ENCODE measurements at regions not wholly inside any gene's neighbourhood (a gene's known extent, or its start where the extent isn't known, plus 50 kb on each side); places are given as distances from the start of the nearest gene placed in this dataset.

DNA sequence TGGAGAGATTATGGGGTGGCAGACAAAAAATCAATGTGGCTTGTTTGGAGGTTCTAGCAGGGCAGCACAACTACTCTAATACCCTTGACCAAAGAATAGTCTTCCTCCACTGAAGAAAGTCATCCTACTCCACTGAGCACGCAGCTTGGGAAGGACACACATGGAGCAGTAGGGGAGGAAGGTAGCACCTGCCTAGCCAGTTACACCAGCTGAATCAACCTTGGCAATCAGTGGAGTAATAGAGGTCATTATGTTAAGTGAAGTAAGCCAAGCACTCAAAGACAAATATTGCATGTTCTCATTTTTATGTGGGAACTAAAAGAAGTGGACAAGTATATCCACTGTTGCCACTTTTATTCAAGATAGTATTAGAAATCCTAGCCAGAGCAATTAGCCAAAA lies 555.8 kb upstream of the ALCAM start:
- DNase-seq = no peak

GRCh38 chr3:104816008-104816407 lies 550.7 kb upstream of the ALCAM start:
- DNase-seq = no peak

- DNase-seq = no peak
These were observed 550.0 kb upstream of the ALCAM start for GRCh38 chr3:104816716-104817115.

DNA sequence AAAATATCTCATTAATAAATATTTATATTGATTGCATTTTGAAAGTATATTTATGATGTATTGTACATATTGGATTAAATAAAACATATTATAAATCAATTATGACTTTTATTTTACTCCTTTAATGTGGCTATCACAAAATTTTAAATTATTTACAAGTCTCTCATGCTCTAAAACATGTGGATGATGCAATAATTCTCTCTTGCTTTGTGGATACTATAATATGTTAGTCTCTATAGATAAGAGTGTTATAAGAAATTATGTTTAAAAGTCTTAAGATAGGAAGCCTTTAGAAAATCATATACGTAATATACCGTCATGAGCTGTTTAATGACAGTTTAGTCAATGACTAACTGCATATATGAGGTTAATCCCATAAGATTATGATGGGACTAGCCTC lies 547.4 kb upstream of the ALCAM start:
- no peak for DNase-seq

DNA sequence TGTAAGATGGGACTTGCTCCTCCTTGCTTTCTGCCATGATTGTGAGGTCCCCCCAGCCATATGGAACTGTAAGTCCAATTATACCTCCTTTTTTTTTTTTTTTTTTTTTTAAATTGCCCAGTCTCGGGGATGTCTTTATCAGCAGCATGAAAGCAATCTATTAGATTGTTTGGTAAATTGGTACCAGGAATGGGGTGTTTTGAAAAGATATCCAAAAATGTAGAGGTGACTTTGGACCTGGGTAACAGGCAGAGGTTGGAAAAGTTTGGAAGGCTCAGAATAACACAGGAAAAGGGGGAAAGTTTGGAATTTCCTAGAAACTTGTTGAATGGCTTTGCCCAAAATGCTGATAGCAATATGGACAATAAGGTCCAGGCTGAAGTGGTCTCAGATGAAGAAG lies 545.8 kb upstream of the ALCAM start:
- DNase-seq = no peak

DNA sequence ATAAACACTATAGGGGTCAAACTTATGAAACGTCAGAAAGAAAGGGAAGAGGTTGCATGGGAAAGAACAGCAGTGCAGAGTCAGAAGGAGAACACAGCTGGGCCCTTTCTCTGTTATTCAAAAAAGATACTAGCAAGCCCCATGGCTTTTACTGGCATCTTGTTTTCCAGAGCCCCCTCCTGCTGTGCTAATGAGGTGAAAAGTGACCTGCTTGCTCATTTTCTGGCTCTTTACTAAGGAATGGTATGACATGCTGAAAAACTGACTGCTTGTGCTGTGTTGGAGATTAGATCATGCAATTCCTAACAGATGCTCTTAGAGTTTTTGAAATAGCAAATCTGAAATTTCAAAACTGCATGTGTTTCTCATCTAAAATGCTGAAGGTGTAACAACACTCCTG lies 541.6 kb upstream of the ALCAM start:
- DNase-seq = no peak

DNA sequence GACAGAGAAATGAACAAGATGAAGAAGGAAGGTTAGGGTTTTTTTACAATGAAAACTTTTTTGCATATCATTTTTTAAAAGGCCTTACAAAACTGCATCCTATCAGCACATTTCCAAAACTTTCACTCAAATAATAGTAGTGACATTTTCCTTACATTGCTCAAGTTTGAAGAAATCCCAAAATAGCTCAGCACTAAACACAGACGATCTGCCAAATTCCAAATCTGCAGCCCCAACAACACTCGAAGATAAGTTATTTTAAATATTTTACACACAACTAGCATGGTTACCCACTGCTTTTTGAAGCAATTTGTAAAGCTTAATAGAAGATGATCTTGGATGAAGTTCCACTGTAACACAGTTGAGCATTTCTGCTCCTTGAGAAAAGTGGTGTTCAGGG lies 535.6 kb upstream of the ALCAM start:
- DNase-seq = no peak

- DNase-seq = no peak
These were observed 534.2 kb upstream of the ALCAM start for GRCh38 chr3:104832530-104832929.

GRCh38 chr3:104835376-104835775 lies 531.3 kb upstream of the ALCAM start:
- DNase-seq = no peak

DNA sequence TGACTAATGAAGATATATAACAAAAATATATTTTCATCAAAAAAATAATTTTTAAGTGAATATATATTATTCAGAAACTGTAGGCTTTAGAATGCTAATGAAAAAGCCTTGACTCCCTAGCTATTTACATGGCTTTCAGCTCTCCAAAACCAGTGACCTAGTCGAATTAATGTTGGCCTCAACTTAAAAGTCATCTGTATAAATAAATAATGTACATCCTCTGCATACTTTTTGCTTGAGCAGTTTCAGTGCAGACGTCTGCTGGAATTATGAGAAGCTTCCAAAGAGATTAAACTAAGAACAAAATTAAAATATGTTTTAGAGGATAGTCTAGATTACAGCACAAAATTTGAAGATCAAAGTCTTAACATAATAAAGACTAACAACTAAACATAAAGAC lies 520.4 kb upstream of the ALCAM start:
- DNase-seq = no peak

DNA sequence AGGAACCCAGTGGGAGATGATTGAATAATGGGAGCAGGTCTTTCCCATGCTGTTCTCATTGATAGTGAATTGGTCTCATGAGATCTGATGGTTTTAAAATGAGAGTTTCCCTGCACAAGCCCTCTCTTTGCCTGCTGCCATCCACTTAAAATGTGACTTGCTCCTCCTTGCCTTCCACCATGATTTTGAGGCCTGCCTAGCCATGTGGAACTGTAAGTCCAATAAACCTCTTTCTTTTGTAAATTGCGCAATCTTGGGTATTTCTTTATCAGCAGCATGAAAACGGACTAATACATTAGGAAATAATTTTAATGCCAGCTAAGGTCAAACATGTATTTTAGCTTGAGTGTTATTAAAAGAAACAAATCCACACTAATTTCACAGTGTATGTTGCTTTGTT lies 517.6 kb upstream of the ALCAM start:
- no peak for DNase-seq

- DNase-seq = no peak
These were observed 512.2 kb upstream of the ALCAM start for GRCh38 chr3:104854468-104854867.

DNA sequence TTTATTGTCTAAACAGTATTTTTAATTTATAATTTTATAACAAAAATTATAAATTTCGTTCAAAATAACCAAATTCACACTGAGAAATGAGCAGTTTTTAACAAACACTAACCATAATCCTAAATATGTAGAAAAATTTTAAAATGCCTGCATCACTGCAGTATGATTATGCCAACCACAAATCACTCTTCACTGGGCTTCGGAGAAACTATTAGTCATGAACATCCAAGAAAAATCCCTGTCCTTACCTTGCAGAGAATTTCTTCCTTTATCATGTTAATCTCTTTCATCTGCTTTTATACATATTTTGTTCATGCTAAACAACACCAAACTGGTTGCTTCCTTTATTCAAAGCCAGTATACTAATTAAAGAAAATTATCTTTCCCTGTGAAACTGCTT lies 511.0 kb upstream of the ALCAM start:
- DNase-seq = no peak

GRCh38 chr3:104856741-104857140 lies 510.0 kb upstream of the ALCAM start:
- DNase-seq = no peak

DNA sequence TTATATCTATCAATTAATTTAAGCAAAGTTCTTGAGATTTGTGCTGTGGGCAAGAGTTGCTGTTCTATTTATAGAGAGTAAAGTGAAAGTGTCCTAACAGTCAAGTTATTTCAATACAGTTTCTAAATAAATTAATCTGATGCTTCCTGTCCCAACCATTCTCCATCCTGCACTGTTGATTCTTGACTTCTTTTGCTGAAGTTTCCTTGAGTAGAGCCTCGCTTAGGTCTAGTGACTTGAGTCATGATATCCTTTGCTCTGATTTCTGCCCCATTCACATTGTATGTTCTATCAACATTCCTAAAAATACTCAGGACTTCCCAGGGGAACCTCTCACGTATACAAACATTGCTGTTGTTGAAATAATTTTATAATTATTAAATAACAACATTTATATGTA lies 498.4 kb upstream of the ALCAM start:
- DNase-seq = no peak

- no peak for DNase-seq
These were observed 496.4 kb upstream of the ALCAM start for GRCh38 chr3:104870276-104870675.

- no peak for DNase-seq
These were observed 493.4 kb upstream of the ALCAM start for GRCh38 chr3:104873331-104873730.

- no peak for DNase-seq
These were observed 488.3 kb upstream of the ALCAM start for GRCh38 chr3:104878395-104878794.

DNA sequence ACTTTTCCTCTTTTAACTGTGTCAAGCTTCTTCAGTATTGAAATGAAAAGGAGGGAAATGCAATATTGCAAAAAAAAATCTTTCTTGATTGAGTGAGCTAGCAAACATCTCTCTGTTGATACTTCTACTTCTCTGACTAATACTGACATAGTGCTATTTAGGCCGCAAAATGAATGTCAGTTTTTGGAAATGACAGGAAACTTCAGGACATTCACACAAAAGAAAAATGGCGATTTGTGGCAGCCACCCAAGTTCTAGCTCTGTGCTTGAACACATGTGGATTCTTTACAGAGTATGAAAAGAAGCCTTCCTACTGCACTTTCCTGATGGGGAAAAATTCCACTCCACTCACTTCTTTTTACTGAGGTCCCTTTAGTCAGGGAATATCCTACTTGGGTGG lies 486.8 kb upstream of the ALCAM start:
- no peak for DNase-seq

GRCh38 chr3:104885214-104885814 lies 481.4 kb upstream of the ALCAM start:
- no peak for DNase-seq

DNA sequence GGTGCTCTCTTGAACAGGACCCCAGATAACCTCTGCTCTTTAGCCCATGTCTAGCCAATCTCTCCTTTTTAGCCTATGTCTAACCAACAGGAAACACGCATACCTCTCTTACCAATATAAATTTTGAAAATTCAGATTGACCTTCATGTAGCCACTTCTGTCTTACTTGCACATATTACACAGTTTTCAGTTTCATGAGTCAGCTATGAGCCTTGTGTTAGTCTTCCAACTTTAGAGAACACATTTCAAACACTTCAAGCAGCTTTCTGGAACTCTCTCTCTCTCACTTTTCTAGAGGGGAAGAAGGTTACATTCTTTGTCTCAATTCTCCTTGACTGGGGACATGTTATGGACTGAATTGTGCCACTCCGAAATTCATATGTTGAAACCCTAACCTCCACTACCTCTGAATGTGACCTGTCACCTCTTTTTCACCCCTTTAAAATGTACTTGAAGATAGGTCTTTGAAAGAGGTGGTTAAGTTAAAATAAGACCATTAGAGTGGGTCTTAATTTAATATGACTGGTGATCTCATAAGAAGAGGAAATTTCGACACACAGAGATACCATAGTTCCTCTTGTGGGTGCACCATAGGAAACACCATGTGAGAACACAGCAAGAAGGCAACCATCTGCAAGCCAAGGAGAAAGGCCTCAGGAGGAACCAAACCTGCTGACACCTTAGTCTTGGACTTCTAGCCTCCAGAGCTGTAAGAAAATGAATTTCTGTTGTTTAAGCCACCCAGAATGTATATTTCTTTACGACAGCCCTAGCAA lies 480.3 kb upstream of the ALCAM start:
- no peak for DNase-seq

GRCh38 chr3:104887069-104887468 lies 479.6 kb upstream of the ALCAM start:
- no peak for DNase-seq

- no peak for DNase-seq
These were observed 479.1 kb upstream of the ALCAM start for GRCh38 chr3:104887619-104888018.

GRCh38 chr3:104892044-104892443 lies 474.7 kb upstream of the ALCAM start:
- no peak for DNase-seq

GRCh38 chr3:104896624-104897023 lies 470.1 kb upstream of the ALCAM start:
- DNase-seq = no peak

Data from T-helper 1 cell (primary cell).